Stimulated activated CD4-positive, alpha-beta T cell treated with anti-CD3 and anti-CD28 coated beads, Interleukin-4, amount 100 ng/mL, for 24 hours (primary cell): ENCODE measurements at regions not wholly inside any gene's neighbourhood (a gene's known extent, or its start where the extent isn't known, plus 50 kb on each side); places are given as distances from the start of the nearest gene placed in this dataset.
"Not testable (repeated sequence)": the region's sequence is repeated elsewhere in the genome, so short reads cannot be mapped to it uniquely, and the experiment has no call there.

Experiments used
- DNase-seq: peaks from one replicate; pipeline ENCODE4 v3.0.0-alpha.2; 2020

DNA sequence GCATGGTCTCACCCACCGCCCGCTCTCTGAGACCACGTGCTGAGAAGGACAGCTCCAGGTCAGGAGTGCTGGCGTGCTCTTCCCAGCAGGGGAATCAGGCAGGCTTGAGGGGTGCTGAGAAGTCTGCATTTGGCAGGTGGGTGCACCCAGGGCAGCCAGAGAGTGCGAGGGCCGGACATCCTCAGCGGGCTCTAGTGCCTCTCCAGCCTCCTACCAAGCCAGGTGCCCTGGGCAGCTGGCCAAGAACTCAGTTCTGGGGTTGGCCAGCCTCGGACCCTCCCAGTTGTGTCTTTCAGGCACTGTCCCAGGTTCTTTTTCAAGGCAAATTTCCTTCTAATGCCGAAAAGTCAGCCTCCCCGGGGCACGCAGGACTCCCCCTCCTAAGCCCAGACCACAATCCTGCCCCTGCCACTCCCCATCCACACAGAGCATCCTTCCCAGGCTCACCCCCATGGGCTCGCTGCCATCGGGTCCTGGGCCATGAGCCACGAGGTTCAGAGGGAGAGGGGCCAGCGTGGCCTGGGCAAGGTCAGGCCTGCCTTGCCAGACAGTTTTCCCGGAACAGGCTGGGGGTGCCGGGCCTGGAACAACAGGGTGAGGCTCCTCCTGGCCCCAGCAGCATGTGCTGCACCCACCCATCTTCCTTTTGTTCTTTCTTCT lies 52.2 kb upstream of the GPC1 start:
- DNase-seq = no peak

DNA sequence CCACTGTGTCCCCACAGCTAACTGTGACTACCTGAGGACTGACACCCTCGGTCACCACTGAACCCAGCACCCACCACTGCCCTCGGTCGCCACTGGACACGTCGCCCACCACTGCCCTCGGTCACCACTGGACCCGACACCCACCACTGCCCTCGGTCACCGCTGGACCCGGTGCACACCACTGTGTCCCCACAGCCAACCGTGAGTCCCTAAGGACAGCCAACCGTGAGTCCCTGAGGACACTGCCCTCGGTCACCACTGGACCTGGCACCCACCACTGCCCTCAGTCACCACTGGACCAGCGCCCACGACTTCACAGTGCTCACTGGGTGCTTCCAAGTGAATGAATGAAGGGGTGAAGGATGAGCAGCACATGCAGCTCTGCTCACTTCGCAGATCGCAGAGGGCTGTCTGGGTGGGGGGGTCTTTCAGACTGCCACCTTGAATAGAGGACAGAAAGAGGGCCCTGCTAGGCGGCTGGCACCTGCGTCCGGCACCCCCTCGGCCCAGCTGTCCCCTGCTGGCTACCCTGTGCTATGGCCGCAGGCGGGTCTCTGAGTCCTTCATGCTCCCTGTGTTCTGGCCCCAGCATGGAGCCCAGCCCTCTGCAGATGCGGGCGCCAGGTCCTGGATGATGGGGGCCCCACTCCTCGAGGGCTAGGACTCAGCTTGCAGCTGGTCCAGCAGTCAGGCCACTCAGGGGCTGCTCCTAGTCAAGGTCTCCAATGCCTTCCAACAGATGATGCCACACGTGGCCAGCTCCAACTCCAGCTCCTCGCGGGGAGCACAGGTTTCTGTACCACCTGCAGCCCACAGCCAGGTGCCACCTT lies 51.4 kb upstream of the GPC1 start:
- no peak for DNase-seq

DNA sequence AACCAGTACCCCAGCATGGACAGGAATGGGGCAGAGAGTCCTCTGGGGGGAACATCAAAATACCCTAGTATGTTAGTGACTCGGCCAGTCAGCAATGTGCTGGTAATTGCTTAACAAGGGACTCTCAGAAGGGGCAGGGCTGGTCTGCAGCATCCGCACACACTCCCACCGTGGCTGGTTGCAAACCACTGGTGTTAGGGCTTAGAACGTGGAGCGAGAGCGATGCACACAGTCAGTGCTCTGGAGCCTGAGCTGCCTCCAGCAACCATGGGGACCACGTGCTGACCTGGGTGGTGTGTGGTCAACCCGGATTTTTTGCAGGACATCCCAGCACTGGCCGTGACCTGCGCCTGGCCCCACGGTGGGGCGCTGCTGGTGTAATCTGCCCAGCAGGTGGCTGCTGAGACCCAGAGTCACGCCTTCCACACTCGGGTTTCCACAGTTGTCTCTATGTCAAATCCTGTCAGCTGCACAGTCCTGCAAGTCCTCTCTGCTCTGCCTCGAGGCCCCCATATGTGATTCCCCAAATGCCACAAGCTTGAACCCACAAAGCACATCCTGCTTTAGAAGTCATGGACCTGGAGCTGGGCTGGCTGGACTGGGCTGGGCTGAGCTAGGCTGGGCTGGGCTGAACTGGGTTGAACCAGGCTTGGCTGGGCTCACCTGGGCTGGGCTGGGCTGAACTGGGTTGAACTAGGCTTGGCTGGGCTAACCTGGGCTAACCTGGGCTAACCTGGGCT lies 50.6 kb upstream of the GPC1 start:
- DNase-seq = no peak

DNA sequence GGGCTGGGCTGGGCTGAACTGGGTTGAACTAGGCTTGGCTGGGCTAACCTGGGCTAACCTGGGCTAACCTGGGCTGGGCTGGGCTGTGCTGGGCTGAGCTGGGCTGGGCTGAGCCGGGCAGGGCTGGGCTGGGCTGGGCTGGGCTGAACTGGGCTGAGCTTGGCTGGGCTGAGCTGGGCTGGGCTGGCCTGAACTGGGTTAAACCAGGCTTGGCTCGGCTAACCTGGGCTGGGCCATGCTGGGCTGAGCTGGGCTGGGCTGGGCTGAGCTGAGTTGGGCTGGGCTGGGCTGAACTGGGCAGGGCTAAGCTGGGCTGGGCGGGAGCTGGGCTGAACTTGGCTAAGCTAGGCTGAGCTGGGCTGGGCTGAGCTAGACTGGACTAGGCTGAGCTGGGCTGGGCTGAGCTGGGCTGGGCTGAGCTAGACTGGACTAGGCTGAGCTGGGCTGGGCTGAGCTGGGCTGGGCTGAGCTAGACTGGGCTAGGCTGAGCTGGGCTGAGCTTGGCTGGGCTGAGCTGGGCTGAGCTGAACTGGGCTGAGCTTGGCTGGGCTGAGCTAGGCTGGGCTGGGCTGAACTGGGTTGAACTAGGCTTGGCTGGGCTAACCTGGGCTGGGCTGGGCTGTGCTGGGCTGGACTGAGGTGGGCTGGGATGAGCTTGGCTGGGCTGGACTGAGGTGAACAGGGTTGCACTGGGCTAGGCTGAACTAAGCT lies 49.9 kb upstream of the GPC1 start:
- DNase-seq = not testable (repeated sequence)
